Common myeloid progenitor, CD34-positive (primary cell): ENCODE measurements at regions not wholly inside any gene's neighbourhood (a gene's known extent, or its start where the extent isn't known, plus 50 kb on each side); places are given as distances from the start of the nearest gene placed in this dataset.

ENCODE experiments used
- CTCF ChIA-PET: fragments of 350-600 bp; sonication (Branson Sonifier 250); formaldehyde crosslinking; loops from one replicate; lab custom pipeline; 2021; ENCODE audit warnings: antibody characterized with exemption; lab: Charles Lee
- POLR2A ChIA-PET: fragments of 350-600 bp; sonication (Branson Sonifier 250); formaldehyde crosslinking; loops from one replicate; lab custom pipeline; 2021; ENCODE audit warnings: antibody characterized with exemption; lab: Charles Lee
- DNase-seq, 3 donors: peaks; one replicate each; pipeline versions ENCODE4 v3.0.0 to v3.0.0-alpha.2; 2013
- H3K27ac ChIP-seq, 2 experiments: 1 replicate in 1 of 2; 2 replicates in 1 of 2; pipeline ENCODE4 v1.7.0; 2013; ENCODE audit warnings: inconsistent platforms in 2 of 2, low read length in 2 of 2, mild to moderate bottlenecking in 2 of 2, low read depth in 1 of 2, moderate library complexity in 1 of 2; ENCODE audit not compliant: severe bottlenecking in 2 of 2, insufficient read depth in 1 of 2, poor library complexity in 1 of 2
- H3K27me3 ChIP-seq, 5 experiments: replicated peaks in 2 of 5; 1 replicate in 3 of 5; 2 replicates in 2 of 5; pipeline versions ENCODE4 v1.6.1 to v1.7.0; 2013; ENCODE audit warnings: low read length in 4 of 5, mild to moderate bottlenecking in 2 of 5, moderate library complexity in 2 of 5, inconsistent platforms in 1 of 5; ENCODE audit not compliant: insufficient read depth in 5 of 5, control insufficient read depth in 4 of 5
- H3K36me3 ChIP-seq, 4 experiments: 1 replicate in 2 of 4; 2 replicates in 2 of 4; pipeline versions ENCODE4 v1.6.1 to v1.7.0; 2013; ENCODE audit warnings: low read length in 3 of 4, control low read depth in 1 of 4, mild to moderate bottlenecking in 1 of 4; ENCODE audit not compliant: control insufficient read depth in 4 of 4, insufficient read depth in 4 of 4
- H3K4me1 ChIP-seq, 4 experiments: 1 replicate in 3 of 4; 2 replicates in 1 of 4; pipeline versions ENCODE4 v1.6.1 to v1.7.1; 2013; ENCODE audit warnings: low read length in 3 of 4, mild to moderate bottlenecking in 3 of 4, control low read depth in 1 of 4, inconsistent platforms in 1 of 4, moderate library complexity in 1 of 4; ENCODE audit not compliant: control insufficient read depth in 4 of 4, insufficient read depth in 4 of 4; ENCODE audit errors: control extremely low read depth in 1 of 4
- H3K4me3 ChIP-seq, 7 experiments: 1 replicate in 4 of 7; 2 replicates in 3 of 7; pipeline versions ENCODE4 v1.5.1 to v1.7.0; 2013; ENCODE audit warnings: mild to moderate bottlenecking in 7 of 7, low read length in 6 of 7, moderate library complexity in 6 of 7, inconsistent platforms in 2 of 7, low read depth in 2 of 7, control low read depth in 1 of 7; ENCODE audit not compliant: insufficient read depth in 4 of 7, control insufficient read depth in 1 of 7; ENCODE audit errors: extremely low read depth in 1 of 7
- H3K9me3 ChIP-seq, 5 experiments: 1 replicate in 4 of 5; 2 replicates in 1 of 5; pipeline versions ENCODE4 v1.6.1 to v1.7.1; 2013; ENCODE audit warnings: low read length in 4 of 5, mild to moderate bottlenecking in 2 of 5, inconsistent platforms in 1 of 5, low read depth in 1 of 5, moderate library complexity in 1 of 5; ENCODE audit not compliant: control insufficient read depth in 4 of 5, insufficient read depth in 2 of 5; ENCODE audit errors: control extremely low read depth in 1 of 5
- WGBS: methylation state at CpG from one replicate; pipeline ENCODE4 v1.1.5; 2013; ENCODE audit not compliant: insufficient coverage; 5-methylcytosine and 5-hydroxymethylcytosine counted together

GRCh38 chr3:167084545-167084944 is 295.6 kb downstream of the ZBBX start:
- WGBS, result 55% methylated on average over 2 of the region's 2 CpGs
- ChIA-PET CTCF (no interaction called here), POLR2A (no interaction called here)

DNA sequence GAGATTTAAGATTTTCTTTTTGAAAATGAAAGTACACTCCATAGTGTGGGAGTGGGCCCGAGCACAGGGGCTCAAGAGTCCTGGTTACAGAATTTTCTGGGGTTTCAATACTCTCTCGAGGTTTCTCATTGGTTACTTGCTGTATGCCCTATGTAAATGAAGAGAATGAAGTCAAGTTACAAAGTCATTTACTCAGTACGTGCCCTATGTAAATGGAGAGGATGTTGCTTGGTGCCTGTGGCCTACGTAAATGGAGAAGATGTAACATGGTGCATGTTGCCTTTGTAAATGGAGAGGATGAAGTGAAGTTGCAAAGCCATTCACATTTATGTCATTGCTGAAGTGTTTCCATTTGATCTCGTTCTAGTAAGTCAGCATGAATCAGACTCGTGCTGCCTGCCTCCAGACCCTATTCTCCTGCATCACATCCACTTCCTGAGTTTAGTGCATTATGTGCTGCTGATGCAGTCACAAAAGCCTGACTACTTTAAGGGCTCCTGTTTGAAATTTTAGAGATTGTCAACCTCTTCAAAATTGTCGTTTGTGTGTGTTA is 302.0 kb downstream of the ZBBX start:
- Histone ChIP-seq H3K9me3 (no peaks in the 10 kb centered on the region), H3K27me3 (no peaks in the 10 kb centered on the region), H3K27ac (no peak overlapping the region), H3K36me3 (no peaks in the 10 kb centered on the region), H3K4me3 (no peak overlapping the region), H3K4me1 (no peaks in the 10 kb centered on the region)
- ChIA-PET CTCF (no interaction called here), POLR2A (no interaction called here)
- 92% methylated on average over 4 of the region's 7 CpGs for WGBS
- DNase-seq, result no peak

More at GRCh38 chr3:167084545-167084944, 295.6 kb downstream of the ZBBX start:
- H3K36me3 ChIP-seq, result no peaks in the 10 kb centered on the region
- H3K27ac ChIP-seq, result no peak overlapping the region
- H3K9me3 ChIP-seq, result no peaks in the 10 kb centered on the region
- H3K4me1 ChIP-seq, result peaks cover 0 to 9% (median 4%) of the 10 kb centered on the region in 4 experiments
- H3K27me3 ChIP-seq, result no peaks in the 10 kb centered on the region
- no peak for DNase-seq
- no peak overlapping the region for H3K4me3 ChIP-seq

- Histone ChIP-seq H3K9me3 (no peaks in the 10 kb centered on the region), H3K27me3 (no peaks in the 10 kb centered on the region), H3K27ac (no peak overlapping the region), H3K36me3 (no peaks in the 10 kb centered on the region), H3K4me3 (no peak overlapping the region), H3K4me1 (no peaks in the 10 kb centered on the region)
- DNase-seq, result no peak
- 100% methylated on average over 1 of the region's 3 CpGs for WGBS
- ChIA-PET POLR2A (no interaction called here), CTCF (interaction anchor here (1.9 kb wide), 1 partner anchor 18 kb away, joined by 4 read pairs; no protein-coding TSS in a partner anchor)
These were observed 312.3 kb downstream of the ZBBX start for GRCh38 chr3:167067787-167068161.

DNA sequence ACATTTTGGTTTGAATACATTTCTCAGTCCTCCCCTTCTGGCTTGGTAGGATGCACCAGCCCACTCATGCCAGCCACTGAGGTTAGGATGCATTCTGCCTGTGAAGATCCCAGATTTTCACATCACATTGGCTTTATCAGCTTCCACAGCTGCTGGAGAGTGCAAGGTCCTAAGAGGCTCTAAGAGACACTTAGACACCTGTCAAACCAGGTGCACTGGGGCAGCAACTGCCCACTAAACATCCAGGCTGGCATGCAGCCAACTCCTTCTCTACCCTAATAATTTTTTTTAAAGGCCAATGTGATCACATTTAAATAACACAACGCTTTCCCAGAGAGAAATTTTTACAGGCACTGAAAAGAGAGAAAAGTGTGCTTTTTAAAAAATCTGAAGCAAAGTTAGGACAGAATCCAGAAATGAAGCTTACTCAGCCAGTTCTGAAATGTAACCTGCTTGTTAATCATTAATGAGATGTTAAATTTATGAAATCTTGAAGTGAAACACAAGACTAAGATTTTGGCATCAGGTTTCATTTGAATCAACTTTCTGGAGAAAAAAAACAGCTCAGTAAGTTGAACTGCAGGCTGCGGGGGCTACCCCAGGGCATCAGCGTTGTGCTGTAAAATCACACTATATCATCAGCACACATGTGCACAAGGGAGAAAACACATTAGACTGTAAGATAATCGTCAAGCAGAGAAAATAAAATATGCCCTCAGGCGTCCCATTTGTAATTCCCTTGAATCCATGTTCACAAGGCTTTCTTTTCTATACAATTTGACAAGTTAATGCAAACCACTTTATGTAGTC is 312.9 kb downstream of the ZBBX start:
- POLR2A ChIA-PET, result no interaction called here
- CTCF ChIA-PET, result interaction anchor here (1.9 kb wide), 1 partner anchor 18 kb away, joined by 4 read pairs; no protein-coding TSS in a partner anchor

GRCh38 chr3:167057581-167057980 is 322.5 kb downstream of the ZBBX start:
- Histone ChIP-seq H3K9me3 (peaks cover 0 to 2% (median 0%) of the 10 kb centered on the region in 5 experiments), H3K27ac (no peak overlapping the region), H3K4me1 (no peaks in the 10 kb centered on the region), H3K27me3 (no peaks in the 10 kb centered on the region), H3K36me3 (no peaks in the 10 kb centered on the region), H3K4me3 (no peak overlapping the region)
- 100% methylated on average over 1 of the region's 1 CpG for WGBS
- CTCF ChIA-PET, result no interaction called here
- POLR2A ChIA-PET, result no interaction called here
- DNase-seq, result no peak

More for the DNA sequence above, 312.9 kb downstream of the ZBBX start:
- no peaks in the 10 kb centered on the region for H3K27me3 ChIP-seq
- WGBS, result 92% methylated on average over 2 of the region's 5 CpGs
- H3K4me3 ChIP-seq, result no peak overlapping the region
- no peaks in the 10 kb centered on the region for H3K36me3 ChIP-seq
- H3K27ac ChIP-seq, result no peak overlapping the region
- DNase-seq, result no peak
- H3K4me1 ChIP-seq, result no peaks in the 10 kb centered on the region
- H3K9me3 ChIP-seq, result no peaks in the 10 kb centered on the region

DNA sequence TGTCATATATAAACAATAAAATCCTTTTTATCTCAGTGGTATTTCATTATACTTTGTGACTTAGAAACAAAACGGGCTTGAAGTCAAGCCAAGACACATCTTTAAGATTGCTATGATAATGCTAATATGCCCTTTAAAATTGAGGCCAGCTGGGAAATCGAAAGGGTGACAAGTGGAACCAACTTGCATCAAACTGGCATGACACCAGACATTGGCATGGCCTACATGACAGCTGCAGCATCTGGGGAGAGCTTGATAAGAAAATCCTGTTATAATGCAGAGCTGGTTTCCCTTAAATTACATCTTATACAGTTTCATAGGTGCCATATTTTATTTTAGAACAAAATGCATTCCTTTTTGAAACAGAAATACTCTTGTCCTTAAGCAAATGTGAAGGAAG is 325.2 kb downstream of the ZBBX start:
- Histone ChIP-seq H3K36me3 (no peaks in the 10 kb centered on the region), H3K27me3 (no peaks in the 10 kb centered on the region), H3K4me3 (no peak overlapping the region), H3K4me1 (no peaks in the 10 kb centered on the region), H3K9me3 (no peaks in the 10 kb centered on the region), H3K27ac (no peak overlapping the region)
- DNase-seq, result no peak
- ChIA-PET CTCF (no interaction called here), POLR2A (no interaction called here)
- 95% methylated on average over 2 of the region's 2 CpGs for WGBS

DNA sequence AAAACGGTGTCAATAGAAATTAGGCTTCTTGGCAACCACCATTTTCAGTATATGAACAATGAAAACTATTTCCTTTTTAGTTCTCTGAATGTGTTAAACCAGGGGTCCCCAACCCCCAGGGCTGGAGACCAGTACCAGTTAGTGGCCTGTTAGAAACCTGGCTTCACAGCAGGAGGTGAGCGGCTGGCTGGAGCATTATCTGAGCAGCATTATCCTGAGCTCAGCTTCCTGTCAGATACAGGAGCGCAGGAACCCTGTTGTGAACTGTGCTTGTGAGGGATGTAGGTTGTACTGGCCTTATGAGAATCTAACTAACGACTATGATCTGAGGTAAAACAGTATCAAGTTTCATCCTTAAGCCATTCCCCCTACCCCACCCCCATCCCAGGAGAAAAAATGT is 328.7 kb downstream of the ZBBX start:
- Histone ChIP-seq H3K4me1 (no peaks in the 10 kb centered on the region), H3K36me3 (no peaks in the 10 kb centered on the region), H3K27me3 (no peaks in the 10 kb centered on the region), H3K9me3 (no peaks in the 10 kb centered on the region), H3K27ac (no peak overlapping the region), H3K4me3 (no peak overlapping the region)
- DNase-seq, result no peak
- 90% methylated on average over 2 of the region's 4 CpGs for WGBS
- ChIA-PET CTCF (no interaction called here), POLR2A (no interaction called here)
